HG02623 (cell line): ENCODE measurements at regions not wholly inside any gene's neighbourhood (a gene's known extent, or its start where the extent isn't known, plus 50 kb on each side); places are given as distances from the start of the nearest gene placed in this dataset.

Source experiments
- ATAC-seq: cut with Tn5 transposase; IDR thresholded peaks from one replicate; pipeline ENCODE4 v1.9.1; 2021; ENCODE audit warnings: moderate library complexity; ENCODE audit not compliant: unreplicated experiment

DNA sequence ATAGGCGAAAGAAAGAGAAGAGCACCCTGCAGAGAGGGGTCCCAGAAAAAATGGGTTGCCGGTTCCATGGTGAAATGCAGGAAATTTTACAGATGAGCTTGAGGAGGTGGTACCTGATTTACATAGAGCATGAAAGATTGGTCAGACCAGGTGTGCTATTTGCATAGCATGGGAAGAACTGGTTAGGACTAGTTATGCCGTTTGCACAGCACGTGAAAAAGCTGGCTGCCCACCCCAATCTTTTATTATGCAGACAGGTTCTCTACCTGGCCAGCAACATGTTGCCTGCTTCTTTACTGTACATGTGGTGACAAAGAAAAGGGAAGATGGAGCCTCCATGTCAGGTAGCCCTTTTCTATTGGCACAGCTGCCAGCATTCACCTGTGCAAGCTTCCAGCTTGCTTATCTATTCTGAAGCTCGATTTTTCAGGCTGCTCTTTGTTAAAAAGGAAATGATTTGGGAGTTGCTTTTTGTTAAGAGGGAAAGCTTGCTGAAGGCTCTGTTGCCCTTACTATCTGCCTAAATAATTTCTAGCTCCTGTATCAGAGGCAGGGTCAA lies 62.9 kb upstream of the ELK3 start:
- no peak for ATAC-seq

DNA sequence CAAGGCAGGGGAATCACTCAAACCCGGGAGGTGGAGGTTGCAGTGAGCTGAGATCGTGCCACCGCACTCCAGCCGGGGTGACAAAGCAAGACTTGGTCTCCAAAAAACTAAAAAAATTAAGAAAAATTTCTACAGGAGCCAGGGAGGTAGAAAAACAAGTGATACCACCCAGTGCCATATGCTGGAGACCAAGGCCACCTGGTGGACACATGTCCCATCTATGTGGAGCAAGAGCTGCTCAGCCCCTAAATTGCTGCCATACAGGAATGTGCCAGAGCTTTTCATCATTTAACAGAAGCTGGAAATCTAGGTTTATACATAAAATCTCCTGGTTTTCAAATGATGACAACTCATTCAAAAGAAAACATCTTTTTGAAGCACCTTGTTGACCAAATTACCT lies 61.4 kb upstream of the ELK3 start:
- ATAC-seq, result no peak

DNA sequence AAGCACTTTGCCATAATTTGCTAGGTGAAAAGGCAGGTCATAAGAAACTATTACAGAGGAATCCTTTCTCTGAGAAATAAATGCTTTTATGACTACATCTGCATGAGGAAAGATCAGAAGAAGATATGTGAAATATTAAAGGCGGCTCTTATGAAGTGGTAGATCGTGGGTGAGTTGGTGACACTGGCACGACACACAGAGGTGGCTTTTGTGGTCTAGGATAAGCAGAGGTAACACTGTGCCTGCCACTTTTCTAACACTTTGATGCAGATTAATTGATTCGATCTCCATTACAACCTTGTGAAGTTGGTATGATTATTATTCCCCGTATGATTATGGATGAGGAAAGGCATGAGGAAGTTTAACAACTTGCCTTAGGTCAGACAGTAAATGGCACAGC lies 60.0 kb upstream of the ELK3 start:
- no peak for ATAC-seq

DNA sequence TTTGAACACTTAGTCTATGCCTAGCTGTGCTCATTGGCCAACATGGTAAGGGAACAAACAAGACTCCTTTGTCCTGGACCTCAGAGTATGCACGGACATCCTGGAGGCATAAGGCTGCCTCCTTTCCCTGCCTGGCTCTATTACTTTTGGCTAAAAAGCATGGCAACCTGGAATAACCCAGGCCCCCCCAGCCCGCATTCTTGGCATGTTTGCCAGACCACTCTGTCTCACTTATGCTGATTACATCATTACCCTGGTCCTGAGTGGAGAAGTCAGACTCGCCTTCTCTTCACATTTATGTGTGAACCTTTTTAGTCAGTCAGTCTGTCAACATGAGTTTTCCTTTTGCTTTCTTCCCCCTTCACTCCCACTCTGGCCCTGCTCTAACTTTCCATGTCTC lies 58.0 kb upstream of the ELK3 start:
- no peak for ATAC-seq

DNA sequence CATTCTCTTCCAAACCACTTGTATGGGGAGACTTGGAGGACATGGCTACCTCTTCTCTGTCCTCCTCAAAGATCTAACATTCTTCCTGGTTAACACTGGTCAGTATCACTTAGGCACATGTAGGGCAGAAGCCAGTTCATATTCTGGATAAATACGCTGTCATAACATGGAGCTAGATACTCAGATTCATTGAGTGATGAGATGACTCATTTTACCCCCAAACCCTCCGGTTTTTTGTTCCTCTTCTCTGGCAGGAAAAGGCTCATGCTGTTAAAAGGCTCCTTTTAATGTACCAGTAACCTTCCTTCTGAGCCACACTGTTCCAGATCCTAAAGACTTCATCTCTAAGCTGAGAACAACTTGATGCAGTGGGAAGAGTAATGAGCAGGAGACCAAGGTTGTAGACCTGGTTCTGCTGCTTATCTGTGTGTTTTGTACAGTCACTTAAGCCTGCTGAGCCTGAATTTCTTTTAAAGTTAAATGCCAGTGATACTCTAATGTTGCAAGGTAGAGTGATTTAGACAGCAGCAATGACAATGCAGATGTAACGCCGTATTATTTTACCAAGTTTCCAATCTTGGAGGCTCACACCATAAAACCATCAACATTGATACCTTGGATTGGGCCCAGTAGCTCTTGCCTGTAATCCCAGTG lies 57.3 kb upstream of the ELK3 start:
- ATAC-seq, result no peak

DNA sequence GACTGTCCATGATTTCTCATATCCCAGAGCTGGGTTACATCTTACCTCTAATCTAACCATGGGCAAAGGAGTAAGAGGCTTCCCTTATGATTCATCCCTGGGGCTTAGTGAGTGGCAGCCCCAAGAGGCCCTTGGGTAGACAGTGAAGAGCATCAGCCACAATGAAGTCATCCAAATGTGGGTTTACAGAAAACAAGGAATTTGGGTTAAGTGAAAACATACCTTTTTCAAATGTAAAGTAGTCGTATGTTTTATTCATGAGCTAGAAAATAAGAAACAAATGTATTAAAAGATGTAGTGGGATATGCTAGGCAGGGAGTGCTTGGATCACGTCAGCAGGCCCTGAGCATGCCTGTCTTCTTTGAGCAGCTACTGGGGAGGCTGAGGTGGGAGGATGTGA lies 54.0 kb upstream of the ELK3 start:
- no peak for ATAC-seq

DNA sequence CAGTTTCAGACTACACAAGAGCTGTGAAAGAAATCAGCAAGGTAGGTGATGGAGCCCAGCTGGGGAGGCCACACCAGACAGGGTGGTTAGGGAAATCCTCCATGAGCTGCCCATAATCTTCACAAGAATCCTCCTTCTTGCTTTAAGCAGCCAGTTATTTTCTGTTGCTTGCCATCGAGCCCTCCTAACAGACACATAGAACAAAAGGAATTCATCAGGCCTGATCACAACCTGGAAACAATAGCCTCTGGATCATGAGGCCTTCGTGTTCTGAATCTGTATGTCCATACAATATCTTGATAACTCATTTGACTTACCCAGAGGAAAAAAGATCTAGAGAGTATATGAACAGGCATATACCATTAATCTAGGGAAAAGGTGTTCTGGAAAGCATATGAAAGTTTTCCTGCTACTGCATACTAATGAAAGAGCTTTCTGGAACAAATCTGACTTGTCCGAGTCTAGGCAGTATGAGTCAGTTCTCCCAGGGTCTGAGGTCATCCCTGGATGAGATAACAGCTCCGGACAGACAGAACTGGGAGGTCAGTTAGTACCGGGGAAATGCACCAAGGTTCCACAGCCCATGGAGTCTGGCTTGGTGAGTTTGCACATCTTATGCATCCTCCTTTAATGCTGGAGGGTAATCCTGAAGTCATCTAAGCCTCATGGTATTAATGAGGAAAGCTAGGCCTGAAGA lies 52.8 kb upstream of the ELK3 start:
- no peak for ATAC-seq

DNA sequence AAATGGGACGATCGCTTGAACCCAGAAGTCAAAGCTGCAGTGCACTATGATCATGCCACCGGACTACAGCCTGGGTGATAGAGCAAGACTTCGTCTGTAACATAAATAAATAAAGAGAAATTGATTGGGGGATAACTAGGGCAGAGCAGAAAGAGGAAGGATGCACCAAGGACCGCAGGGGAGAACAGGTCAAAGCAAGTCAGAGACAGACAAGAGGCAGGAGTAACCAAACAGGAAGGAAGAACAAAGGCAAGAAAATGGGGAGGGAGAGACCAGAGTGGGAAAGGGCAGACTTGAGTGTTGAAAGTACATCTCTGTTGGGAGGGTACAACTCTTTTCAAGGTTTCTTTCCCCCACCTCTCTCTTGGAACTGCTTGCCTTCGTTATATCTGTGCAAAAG lies 50.8 kb upstream of the ELK3 start:
- no peak for ATAC-seq

DNA sequence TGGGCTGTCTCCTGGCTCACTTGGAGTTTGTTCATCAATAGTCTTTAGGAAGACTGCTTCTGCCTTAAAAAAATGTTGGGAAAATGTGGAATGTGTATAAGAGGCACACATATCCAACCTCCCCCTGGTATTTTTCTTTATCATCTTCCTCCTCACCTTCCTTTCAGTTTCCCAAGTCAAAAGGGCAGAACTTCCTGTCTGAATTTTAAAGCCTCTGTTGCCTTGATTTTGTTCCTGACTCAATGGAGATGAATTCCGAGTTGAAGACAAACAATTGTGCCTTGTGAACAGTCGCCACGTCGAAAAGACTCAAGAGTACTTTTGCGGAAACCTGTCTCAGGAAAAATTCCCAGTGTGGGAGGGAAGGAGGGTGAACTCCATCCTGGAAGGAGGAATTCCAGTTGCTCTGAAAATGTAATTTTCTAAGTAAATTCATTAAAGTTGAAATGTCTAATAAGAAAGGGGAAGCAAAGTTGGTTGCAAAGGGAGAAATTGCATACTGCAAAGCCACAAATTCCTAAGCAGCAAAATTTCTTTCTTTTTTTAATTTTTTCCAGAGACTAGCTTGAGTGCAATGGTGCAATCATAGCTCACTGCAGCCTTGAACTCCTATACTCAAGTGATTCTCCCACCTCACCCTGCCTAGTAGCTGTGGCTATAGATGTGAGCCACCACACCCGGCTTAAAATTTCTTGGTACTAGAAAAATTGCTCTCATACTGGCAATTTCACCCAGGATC lies 50.2 kb upstream of the ELK3 start:
- no peak for ATAC-seq
